Right kidney (tissue), 1 donor: ENCODE measurements at regions not wholly inside any gene's neighbourhood (a gene's known extent, or its start where the extent isn't known, plus 50 kb on each side); places are given as distances from the start of the nearest gene placed in this dataset.

Experiments
- DNase-seq: peaks from one replicate; pipeline ENCODE4 v3.0.0-alpha.2; 2016

DNA sequence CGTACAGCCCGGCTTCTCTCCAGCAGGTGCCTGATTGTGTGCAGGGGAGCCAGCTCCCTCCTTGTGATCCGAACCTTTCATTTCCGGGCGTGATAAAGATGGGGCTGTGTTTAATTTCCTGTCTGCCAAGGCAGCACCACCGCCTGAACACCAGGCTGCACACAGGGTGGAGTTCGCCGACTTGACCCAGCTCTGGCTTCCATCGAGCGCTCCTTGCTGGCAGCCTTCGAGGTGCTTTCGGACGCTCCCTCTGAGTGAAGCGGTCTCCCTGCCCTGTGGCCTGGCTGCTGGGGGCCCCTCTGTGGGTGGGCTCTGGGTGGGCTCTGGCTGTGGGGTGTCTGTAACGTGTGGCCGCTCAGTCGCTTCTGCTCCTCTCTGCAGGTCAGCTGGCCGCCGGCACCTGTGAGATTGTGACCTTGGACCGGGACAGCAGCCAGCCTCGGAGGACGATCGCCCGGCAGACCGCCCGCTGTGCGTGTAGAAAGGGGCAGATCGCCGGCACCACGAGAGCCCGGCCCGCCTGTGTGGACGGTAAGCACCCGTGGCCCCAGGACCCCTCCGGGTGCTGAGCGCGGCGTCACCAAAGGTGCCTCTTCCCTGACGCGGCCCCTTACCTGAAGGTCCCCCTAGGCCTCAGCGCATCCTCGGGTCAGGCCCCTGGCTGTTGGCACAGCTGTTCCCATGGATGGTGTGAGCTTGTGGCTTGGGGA is 1181.3 kb downstream of the BRD1 start:
- DNase-seq, result no peak

DNA sequence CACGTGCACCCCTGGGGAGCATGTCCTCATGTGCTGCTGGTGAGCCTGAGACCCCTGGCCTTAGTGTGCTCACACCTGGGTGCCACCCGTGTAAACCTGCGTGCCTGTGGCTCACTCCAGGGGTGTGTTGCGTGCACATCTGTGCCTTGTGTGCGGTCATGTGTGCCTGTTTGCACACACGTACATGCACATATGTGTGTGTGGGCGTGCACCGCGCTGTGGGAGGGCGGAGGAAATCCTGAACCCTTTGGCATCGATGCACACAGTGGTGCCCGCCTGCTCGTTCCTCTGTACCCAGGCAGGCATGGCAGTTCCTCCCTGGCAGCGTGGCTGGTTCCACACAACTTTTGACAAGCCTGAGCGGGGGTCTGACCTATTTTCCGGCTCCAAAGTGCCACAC is 1181.9 kb downstream of the BRD1 start:
- no peak for DNase-seq

DNA sequence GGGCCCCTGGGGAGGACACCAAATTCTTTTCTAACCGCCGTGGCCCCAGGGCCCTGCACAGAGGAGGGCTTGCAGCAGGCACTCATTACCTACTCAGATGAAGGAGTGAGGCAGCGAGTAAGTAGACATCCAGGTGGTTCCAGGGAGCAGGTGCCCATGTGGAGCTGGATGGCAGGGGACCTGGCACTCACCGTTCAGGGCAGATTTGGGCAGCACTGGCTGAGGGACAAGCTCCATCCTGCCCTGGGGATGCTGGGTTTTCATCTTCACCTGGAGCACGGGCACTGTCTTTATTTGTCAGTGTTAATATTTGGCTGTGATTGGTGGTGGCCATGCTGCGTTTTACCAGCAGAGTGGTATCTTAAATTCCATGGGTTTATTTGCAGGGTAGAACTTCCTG is 1182.7 kb downstream of the BRD1 start:
- no peak for DNase-seq

DNA sequence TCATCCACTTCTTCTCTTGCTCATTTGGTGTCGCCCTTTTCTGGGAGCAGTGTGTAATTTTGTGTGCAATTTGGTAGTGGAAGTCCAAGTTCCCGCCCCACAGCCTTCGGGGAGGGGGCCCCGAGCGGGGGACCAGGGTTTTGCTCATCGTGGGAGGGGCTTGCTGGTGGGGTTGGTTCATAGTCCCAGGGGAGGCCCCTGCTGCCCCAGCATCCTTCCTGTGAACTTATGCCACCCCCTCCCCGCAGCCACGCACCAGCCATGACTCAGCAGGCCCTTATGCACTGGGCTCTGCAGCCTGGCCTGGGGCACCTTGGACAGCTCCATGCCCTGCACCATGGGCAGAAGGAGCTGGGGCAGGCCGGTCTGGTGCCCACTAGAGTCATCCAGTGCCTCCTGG is 1183.6 kb downstream of the BRD1 start:
- DNase-seq, result no peak

DNA sequence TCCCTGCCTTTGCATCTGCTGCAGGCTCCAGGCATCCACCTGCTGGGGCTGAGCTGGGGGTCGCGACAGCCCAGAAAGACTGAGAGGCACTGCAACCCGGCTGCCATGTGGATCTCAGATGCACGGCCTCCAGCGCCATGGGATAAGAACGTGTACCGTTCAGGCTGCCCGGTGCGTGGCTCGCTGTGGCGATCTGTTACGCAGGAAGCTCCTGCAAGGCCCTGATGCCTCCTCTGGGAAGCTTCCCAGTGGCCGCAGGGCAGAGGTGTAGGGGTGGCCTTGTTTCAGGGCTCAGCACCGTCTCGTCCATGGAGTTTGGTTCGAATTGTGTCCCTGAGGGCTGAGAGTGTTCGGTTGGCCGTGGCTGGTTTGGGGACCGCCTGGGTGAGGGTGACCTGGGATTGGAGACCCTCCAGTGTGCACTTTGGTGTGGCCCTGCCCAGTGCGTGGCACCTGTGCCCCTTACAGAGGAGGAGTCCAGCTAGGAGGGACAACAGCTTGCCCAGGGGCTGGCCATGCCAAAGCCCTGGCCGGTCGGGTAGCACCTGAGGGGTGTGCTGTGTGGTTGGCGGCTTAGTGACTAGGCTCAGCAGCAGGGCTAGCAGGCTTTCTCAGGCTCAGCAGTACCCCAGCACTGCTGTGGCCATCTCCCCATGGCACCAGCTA is 1184.5 kb downstream of the BRD1 start:
- no peak for DNase-seq

DNA sequence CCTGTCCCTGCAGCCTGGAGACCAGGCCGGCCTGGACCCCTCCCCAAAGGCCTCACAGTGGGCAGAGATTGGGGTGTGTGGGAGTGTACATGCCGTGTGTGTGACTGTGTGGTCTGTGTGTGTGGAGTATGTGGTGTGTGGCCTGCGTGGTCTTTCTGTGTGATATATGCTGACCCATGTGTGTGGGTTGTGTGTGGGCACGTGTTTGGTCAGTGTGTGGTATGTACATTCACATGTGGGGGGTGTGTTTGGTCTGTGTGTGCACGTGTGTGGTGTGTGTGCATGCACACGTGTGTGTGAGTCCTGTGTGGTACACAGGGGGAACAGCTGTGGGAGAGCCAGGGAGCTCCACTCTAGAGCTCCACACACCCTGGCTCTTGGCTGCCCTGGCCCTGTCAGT is 1185.1 kb downstream of the BRD1 start:
- no peak for DNase-seq

DNA sequence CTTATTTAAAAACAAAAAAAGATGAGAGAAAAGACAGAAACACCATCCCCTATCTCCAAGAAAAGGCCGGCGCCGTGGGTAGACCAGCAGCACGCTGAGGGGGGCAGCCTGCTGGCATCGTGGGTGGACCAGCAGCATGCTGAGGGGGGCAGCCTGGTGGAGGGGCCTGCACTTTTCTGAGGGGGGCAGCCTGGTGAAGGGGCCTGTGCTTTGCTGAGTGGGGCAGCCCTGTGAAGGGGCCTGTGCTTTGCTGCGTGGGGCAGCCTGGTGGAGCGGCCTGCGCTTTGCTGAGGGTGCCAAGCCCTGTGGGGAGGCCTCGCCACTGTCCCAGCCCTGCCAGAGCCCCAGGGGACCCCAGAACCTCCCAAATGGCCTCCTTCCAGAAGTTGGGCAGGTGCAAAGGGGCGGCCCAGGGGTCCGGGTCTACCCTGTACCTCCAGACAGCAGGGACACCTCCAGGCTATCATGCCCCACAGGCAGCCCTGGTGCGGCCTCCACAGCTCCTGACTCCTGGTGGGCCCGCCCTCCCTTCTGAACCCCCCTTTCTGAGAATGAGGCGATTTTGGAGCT is 1185.7 kb downstream of the BRD1 start:
- DNase-seq, result no peak

DNA sequence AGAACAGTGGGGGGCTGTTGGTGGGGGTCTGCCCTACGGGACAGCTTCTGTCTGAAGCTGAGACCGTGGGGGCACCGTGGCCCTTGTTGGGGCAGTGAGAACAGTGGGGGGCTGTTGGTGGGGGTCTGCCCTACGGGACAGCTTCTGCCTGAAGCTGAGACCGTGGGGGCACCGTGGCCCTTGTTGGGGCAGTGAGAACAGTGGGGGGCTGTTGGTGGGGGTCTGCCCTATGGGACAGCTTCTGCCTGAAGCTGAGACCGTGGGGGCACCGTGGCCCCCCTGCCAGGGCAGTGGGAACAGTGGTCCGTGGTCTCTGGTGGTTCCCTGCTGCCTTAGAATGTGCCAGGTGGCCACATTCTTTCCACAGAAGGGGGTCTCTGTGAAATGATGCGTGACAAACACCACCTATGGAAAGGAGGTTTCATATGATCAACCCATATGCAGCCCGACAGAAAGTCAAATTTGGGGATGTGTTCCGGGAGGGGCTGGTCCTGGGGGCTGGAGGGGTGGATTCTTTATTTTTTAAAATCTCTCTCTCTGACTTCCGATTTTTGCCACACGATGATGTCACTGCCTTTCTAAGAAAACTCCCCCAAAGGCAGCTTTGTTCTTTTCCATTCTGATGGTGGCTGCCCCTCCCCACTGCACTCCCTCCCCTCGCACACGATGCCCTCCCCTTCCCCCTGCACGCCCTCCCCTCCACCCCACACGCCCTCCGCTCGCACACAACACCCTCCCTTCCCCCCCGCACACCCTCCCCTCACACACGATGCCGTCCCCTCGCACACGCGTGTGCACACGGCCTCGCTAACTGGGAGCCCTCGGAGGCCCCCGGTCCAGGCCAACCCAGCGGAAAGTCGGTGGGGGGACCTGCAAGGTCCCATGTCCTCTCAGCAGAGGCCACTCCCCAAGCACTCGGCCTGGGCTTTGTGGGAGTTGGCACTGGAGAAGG is 1186.5 kb downstream of the BRD1 start:
- no peak for DNase-seq

DNA sequence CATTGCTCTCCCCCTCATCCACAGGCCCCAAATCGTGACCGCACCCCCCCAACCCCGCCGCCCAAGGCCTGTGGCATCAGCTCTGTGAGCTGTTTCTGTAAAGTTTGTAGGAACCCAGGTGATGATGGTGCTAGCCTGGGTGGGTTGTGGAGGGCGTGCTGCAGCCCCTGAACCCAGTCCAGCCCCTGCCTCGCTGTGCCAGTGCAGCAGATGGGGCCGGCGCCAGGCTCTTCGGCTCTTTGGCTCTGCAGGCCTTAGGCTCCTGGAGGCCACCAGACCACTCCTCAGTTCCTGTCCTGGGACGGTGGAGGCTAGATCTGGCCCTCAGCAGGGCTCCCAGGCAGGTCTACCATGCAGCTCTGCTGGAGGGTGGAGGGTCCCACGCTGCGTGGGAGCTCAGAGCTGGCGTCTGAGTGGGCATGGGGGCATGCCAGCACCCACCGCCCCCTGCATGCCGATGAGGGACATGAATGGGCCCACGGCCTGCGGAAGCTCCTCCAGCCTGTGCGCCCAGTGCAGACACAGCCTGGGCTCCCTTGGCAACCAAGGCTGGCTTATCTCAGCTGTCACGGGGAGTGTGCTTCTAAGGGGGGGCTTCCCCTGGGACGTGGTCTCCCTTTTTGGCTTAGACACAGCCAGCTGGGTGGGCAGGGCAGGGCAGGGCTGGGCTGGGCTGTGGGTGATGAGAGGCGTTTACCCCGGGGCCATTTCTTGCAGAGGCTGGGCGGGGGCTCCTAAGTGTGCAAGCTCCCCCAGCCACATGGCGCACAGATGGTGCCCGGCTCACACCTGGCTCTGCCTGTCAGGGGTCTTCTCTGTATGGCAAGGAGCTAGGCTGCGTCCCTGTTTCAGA is 1187.6 kb downstream of the BRD1 start:
- DNase-seq, result no peak

DNA sequence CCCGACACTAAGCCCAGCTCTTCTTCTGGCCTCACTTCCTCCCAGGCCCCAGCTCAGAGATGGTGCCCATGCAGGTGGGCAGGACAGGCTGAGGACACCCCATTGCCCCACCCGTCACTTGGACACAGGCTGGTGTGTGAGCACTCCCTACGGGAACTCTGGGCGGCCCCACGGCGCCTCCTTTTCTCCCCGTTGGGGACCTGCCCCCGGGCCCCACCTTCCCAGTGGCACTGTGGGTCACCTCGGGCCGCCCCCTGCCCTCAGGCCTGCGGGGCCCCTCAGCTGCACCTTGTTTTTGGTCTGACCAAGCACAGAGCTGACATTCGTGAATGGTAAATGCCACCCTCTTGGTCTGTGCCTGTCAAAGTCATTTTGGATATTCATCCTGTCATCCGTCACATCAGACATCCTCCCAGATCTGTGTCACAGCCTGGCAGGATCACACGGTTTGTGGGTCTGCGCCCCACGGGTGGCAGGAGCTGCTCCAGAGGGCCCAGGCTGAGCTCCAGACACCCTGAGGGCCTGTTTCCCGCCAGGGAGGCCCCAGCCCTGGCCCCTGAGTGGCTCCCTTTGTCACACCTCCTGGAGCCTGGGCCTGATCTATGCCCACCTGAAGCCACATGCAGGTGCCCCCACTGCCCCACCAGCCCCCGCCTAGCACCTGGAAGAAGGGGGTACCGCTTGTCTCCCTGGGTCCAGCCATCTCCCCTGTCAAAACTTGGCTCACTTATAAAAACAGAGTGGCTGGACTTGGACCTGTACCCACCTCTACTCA is 1188.5 kb downstream of the BRD1 start:
- no peak for DNase-seq

DNA sequence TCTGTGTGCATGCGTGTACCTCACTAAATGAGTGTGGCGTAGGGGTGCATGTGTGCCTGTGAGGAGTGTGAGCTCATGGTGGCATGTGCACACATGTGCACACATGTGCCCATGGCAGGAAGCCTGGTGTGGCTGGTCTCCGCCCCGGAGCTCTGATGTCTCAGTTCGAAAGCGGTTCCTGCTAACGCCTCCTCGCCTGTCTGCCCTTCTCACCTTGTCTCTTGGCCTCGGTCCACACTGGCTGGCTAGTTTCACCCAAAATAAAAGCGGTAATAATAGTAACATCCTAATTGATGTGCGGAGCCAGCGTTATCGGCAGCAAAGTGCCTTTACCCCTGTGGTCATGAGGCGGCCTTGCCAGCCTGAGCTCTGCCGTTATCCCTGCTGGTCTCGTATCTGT is 1190.4 kb downstream of the BRD1 start:
- no peak for DNase-seq

DNA sequence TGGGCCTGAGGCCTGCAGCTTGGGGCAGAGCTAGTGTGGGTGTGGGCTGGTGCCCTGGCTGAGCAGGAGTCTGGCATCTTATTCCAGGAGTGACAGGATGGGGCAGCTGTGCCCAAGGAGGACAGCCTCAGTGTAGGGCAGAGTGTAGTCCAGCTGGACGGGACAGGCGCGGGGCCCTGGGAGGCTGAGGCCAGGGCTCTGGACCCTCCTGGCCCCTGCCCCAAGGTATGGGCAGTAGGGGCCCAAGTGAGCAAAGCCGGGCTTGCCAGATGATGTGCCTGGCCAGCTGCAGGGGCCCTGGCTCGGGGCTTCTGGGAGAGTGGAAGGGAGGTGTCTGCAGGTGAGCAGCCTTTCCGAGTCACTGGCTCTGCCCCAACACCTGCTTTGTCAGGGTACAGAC is 1190.9 kb downstream of the BRD1 start:
- DNase-seq, result no peak

DNA sequence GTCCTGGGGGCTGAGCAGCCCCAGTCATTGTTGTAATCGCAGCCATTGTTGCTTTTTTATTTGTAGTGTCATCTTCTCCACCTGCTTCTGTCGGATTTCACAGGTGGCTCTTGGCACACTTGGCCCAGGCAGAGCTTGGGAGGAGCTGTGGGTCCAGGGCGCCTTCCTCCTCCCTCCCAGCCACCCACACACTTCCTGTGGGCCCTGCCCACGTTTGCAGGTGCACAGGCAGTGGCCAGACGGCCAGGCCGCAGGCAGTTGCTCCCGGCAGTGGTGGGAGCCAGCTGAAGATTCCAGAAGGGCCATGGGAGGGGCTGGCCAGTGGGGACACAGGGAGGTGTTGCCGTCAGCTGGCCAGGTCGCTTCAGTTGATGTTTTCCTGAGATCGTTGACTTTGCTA is 1191.9 kb downstream of the BRD1 start:
- DNase-seq, result no peak

DNA sequence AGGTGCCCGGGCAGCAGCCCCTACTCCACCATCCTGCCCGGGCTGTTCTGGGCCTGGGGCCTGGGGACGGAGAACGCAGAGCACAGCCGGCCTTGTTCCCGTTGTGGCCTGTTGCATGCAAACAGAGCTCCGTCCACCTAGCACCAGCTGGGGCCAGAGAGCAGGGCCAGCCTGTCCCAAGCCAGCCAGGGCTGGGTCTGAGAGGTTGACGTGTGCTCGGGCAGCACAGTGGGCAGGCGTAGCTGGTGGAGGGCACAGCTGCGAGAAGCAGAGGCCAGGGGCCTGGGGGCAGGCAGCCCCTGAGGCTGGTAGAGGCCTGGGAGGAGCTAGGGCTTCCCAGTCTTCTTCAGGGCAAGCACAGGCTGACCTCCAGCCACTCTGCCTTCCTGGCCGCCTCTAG is 1192.6 kb downstream of the BRD1 start:
- DNase-seq, result no peak

DNA sequence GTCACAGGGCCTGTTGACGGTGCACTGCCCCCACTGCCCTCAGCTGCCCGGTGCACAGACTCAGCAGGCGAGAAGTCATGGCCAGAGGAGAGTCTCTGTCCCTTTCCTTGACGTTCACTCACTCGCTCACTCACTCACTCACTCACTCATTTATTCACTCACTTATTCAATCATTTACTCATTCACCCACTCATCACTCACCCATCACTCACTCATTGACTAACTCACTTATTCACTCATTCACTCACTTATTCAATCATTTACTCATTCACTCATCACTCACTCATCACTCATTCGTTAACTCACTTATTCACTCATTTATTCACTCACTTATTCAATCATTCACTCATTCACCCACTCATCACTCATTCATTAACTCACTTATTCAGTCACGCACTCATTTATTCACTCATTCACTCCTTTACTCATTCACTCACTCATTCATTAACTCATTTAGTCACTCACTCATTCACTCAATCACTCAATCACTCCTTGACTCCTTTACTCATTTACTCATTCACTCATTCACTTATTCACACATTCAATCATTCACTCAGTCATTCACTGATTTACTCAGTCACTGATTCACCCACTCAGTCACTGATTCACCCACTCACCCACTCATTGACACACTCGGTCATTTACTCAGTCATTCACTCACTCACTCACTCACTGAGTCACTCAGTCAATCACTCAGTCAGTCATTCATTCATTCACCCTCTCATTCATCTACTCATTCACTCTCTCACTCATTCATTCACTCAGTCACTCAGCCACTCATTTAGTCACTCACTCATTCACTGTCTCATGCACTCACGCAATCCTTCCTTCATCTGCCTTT is 1193.5 kb downstream of the BRD1 start:
- no peak for DNase-seq

DNA sequence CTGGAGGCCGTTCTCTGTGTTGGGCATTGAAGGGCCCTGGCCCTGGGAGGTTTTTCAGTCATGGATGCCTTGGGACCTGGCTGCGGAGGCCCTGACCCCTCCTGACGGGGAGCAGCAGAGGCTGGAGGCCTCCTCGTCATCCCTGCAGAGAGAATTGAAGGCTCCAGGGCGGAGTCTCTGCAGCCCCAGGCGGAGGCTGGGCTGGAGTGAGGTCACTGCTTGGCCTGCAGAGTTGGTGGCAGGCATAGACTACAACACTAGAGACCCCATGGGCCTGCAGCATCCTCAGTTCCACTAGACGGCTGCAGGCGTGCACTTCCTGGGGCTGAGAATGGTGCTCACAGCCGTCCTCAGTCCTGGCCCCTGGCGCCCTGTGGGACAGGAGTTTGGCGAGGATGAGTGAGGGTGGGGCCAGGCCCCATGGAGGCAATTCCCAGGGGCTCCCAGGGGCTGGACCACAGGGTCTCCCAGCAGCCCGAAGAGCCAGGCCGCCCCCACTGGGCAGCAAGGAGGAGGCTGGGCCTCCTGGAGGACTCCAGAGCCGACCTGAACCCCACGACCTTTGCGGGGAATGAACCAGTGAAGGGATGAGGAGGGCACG is 1194.9 kb downstream of the BRD1 start:
- DNase-seq, result no peak

DNA sequence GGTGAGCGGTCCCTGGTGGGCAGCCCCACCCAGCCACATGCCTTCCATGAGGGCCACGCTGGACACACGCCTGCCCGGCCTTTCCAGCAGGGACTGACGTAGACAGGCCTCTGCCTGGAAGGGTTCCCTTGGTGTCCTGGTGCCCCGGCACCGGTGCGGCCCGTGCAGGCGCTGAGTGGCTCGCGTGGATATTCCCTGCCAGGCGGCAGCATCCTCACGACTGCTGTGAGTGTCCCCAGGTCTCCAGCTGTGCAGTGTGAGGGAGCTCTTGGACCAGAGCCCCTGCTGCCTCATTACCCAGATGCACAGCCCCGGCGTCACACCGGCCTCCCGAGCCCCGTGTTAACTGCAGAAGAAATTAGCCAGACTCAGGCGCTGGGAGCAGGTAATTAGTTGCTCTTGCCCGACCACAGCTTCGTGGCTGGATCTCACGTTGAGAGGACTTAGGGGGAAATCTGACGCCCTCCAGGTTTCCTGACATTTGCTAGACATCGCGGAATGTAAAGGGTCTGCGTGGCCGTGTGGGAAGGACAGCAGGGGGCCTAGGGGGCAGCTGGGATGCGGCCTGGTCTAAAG is 1196.3 kb downstream of the BRD1 start:
- no peak for DNase-seq

DNA sequence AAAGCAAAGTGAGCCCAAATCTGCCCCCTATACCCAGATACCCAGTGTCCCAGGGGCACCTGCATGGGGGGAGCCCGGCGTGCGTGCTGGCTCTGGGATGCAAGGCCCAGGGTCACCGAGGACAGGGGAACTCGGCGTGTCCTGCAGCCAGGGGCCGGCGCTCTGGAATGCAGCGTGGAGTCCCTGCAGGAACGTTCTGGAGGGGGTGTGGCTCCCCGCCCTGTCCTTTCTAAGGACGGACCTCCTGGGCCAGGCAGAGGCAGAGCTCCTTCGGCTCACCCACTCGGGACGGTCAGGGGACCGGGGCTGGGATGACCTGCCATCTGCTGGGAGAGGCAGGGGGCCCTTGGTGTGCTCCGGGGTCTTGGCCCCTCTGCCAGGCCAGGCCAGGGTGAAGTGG is 1196.8 kb downstream of the BRD1 start:
- DNase-seq, result no peak

DNA sequence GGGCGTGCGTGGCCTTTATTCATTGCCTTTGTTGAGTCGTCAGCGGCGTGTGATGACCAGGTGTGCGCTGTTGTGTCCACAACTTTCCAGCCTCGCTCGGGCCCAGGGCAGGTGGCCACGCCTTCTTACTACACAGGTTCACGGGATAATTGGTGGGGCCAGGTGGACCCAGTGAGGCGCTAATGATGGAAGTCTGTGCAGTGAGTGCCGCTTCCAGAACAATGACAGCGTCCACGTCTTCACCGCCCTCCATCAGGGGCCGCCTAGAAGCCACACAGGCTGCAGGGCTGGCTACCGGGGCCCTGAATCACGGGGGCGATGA is 1197.3 kb downstream of the BRD1 start:
- DNase-seq, result no peak
